ENCODE measurements at regions not wholly inside any gene's neighbourhood (a gene's known extent, or its start where the extent isn't known, plus 50 kb on each side); places are given as distances from the start of the nearest gene placed in this dataset.

GRCh38 chr2:832635-833034 is 118.0 kb upstream of the SNTG2 start (continued):
- TF ChIP-seq ZBED4 (CRISPR knock-in tag; IDR thresholded peaks at IDR 0.05; ENCODE audit: borderline replicate concordance) (no peak), PRDM15 (CRISPR knock-in tag; IDR thresholded peaks at IDR 0.05) (no peak), SMC3 (IDR thresholded peaks at IDR 0.05; ENCODE audit: low read length) (no peak)

GRCh38 chr2:831622-832021 is 119.0 kb upstream of the SNTG2 start:
- POLR2A ChIA-PET: no interaction called here
- FAIRE-seq (no peak), ATAC-seq (no peak), DNase-seq (ENCODE audit: low spot score) (no peak)
- Histone ChIP-seq H3K27ac (ENCODE audit: extremely low read length, insufficient read depth, low read length) (no peak overlapping the region), H3K4me3 (replicated peaks in 1 of 3; ENCODE audit: insufficient read depth in 1 of 3, low read depth in 2 of 3, low read length in 3 of 3) (no peak overlapping the region), H3K9ac (ENCODE audit: insufficient read depth, low read depth, low read length) (no peak overlapping the region), H3K4me2 (ENCODE audit: low read depth, low read length) (no peak overlapping the region), H3K36me3 (replicated peaks in 1 of 2; ENCODE audit: control insufficient read depth in 1 of 2, insufficient read depth in 2 of 2, low read length in 2 of 2) (no peaks in the 10 kb centered on the region), H4K20me1 (ENCODE audit: insufficient read depth, low read length) (no peaks in the 10 kb centered on the region), H3K79me2 (ENCODE audit: insufficient read depth, low read length) (no peaks in the 10 kb centered on the region), H3K27me3 (ENCODE audit: control insufficient read depth in 1 of 2, insufficient read depth in 2 of 2, low read length in 2 of 2) (peaks cover 1 to 44% of the 10 kb centered on the region in 2 experiments; a peak in 3 of 5 replicates), H3K9me3 (ENCODE audit: low read length) (no peaks in the 10 kb centered on the region), H2AFZ (ENCODE audit: low read length) (no peak overlapping the region), H3K4me1 (ENCODE audit: insufficient read depth, low read length) (no peaks in the 10 kb centered on the region)
- intact Hi-C loops (cut with micrococcal nuclease; ENCODE audit: unreplicated experiment): no loop called here
- 2% methylated on average over 5 of the region's 5 CpGs for WGBS (ENCODE audit: low lambda C conversion rate)
- in situ Hi-C loops (cut with HindIII; ENCODE audit: extremely low pct_ligation_motif_present, low pct_unique_long_range_greater_than_20kb): no loop called here
- CTCF ChIA-PET (ENCODE audit: low intra/inter-chr PET ratio, low total read pairs): no interaction called here
- BruUV-seq (replicated peaks): no TSS peak
- TF ChIP-seq FOXK2 (IDR thresholded peaks at IDR 0.05): no peak
- TF ChIP-seq PCBP1 (IDR thresholded peaks at IDR 0.05; ENCODE audit: borderline replicate concordance, low read depth, low read length): no peak
- TF ChIP-seq ZBTB20 (CRISPR knock-in tag; IDR thresholded peaks at IDR 0.05; ENCODE audit: borderline replicate concordance, low read depth): no peak
- TF ChIP-seq ZBTB1 (CRISPR knock-in tag; IDR thresholded peaks at IDR 0.05; ENCODE audit: borderline replicate concordance): no peak
- TF ChIP-seq KDM2A (CRISPR knock-in tag; IDR thresholded peaks at IDR 0.05; ENCODE audit: borderline replicate concordance, low read depth): no peak
- no peak for TF ChIP-seq FOXJ3 (CRISPR knock-in tag; IDR thresholded peaks at IDR 0.05; ENCODE audit: borderline replicate concordance)
- TF ChIP-seq GABPB1 (CRISPR knock-in tag; IDR thresholded peaks at IDR 0.05): no peak
- TF ChIP-seq HHEX (CRISPR knock-in tag; IDR thresholded peaks at IDR 0.05): no peak
- no peak for TF ChIP-seq ZNF276 (CRISPR knock-in tag; IDR thresholded peaks at IDR 0.05; ENCODE audit: low read depth)
- TF ChIP-seq ZFP36 (IDR thresholded peaks at IDR 0.05; ENCODE audit: borderline replicate concordance, low read depth, low read length, partially characterized antibody): no peak
- no peak for TF ChIP-seq ZNF639 (CRISPR knock-in tag; conservative IDR thresholded peaks at IDR 0.05)
